SJCRH30 (cell line): ENCODE measurements at regions not wholly inside any gene's neighbourhood (a gene's known extent, or its start where the extent isn't known, plus 50 kb on each side); places are given as distances from the start of the nearest gene placed in this dataset.
"Not testable (repeated sequence)": the region's sequence is repeated elsewhere in the genome, so short reads cannot be mapped to it uniquely, and the experiment has no call there.

ENCODE experiments used
- DNase-seq, 2 experiments: peaks; one replicate each; pipeline ENCODE4 v3.0.0-alpha.2; 2015 to 2020
- H3K27ac ChIP-seq: fragments of 250-450 bp; sonication (Bioruptor Pico); 2 replicates; pipeline ENCODE4 v1.5.1; 2020; ENCODE audit warnings: mild to moderate bottlenecking, moderate library complexity
- H3K27me3 ChIP-seq: fragments of 250-450 bp; sonication (Bioruptor Pico); 2 replicates; pipeline ENCODE4 v1.5.1; 2020; ENCODE audit warnings: mild to moderate bottlenecking, moderate library complexity
- H3K36me3 ChIP-seq: fragments of 250-450 bp; sonication (Bioruptor Pico); 2 replicates; pipeline ENCODE4 v1.5.1; 2020; ENCODE audit warnings: mild to moderate bottlenecking, moderate library complexity
- H3K4me1 ChIP-seq: fragments of 250-450 bp; sonication (Bioruptor Pico); 2 replicates; pipeline ENCODE4 v1.5.1; 2020; ENCODE audit warnings: mild to moderate bottlenecking, moderate library complexity
- H3K4me3 ChIP-seq: fragments of 250-450 bp; sonication (Bioruptor Pico); 2 replicates; pipeline ENCODE4 v1.5.1; 2020; ENCODE audit warnings: mild to moderate bottlenecking, moderate library complexity
- H3K9me3 ChIP-seq: fragments of 250-450 bp; sonication (Bioruptor Pico); replicated peaks from 2 replicates; pipeline ENCODE4 v1.5.1; 2020; ENCODE audit warnings: mild to moderate bottlenecking, moderate library complexity

DNA sequence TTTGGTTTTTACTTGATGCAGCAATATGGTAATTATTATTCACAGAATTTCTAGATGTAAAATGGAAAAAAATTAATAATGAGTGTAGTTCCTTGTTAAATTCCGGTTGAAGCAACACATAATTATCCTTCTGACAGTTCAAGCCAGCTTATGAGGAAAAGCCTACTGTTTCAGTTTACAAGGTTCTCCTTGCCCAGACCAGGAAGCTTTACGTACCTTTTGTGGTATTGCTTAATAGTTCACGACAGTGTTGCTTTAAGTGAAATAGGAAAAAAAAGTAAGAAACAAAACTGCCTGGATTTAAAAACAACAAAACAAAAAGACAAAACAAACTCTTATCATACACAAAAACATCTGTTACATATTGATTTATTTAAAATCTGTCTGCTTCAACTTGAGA, 547.3 kb upstream of the C9orf72 start:
- H3K4me1 ChIP-seq, result no peaks in the 10 kb centered on the region
- H3K9me3 ChIP-seq, result no peaks in the 10 kb centered on the region
- no peak for DNase-seq
- no peaks in the 10 kb centered on the region for H3K27me3 ChIP-seq
- no peak overlapping the region for H3K4me3 ChIP-seq
- no peaks in the 10 kb centered on the region for H3K36me3 ChIP-seq
- H3K27ac ChIP-seq, result no peak overlapping the region

DNA sequence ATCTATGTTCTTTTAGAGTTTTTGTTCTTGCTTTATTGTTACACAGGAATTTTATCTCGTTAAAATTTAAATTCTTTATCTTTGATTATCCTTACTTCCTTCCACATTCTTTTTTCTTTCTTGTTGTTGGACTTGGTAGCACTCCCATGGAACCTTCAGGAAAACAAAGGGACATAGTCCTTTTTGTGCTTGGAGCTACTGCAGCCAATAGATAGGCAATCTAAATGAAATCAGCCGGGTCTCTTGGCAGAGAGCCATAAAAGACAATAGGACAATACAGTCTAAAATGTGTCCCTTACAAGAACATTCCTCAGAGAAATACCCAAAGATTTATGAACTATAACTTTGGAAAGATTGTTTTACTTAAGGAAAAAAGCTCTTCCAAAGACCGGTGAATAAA, 548.1 kb upstream of the C9orf72 start:
- no peak overlapping the region for H3K4me3 ChIP-seq
- H3K27ac ChIP-seq, result no peak overlapping the region
- peak in 1 of 2 experiments; percentile 17 for DNase-seq
- no peaks in the 10 kb centered on the region for H3K36me3 ChIP-seq
- no peaks in the 10 kb centered on the region for H3K9me3 ChIP-seq
- H3K4me1 ChIP-seq, result no peaks in the 10 kb centered on the region
- no peaks in the 10 kb centered on the region for H3K27me3 ChIP-seq

DNA sequence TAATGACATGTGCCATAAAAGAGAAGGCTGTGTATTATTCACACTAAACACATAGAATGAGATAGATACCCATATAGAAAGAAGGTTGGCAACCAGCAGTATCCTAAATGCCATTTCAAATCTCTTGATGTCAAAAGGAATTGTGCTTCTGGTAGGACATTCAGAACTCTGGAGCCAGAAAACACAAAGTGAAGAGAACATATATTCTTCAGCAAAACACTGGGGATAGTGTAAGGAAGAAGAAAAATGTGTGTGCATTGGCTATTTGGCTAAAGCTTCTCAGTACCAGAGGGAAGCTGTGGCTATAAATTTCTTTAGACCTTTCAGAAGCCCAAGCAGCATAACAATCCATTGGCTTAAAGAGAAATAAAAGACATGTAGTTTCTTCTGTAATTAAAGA, 551.6 kb upstream of the C9orf72 start:
- no peaks in the 10 kb centered on the region for H3K4me1 ChIP-seq
- no peaks in the 10 kb centered on the region for H3K27me3 ChIP-seq
- no peak overlapping the region for H3K4me3 ChIP-seq
- no peak overlapping the region for H3K27ac ChIP-seq
- H3K9me3 ChIP-seq, result no peaks in the 10 kb centered on the region
- no peak for DNase-seq
- H3K36me3 ChIP-seq, result no peaks in the 10 kb centered on the region

DNA sequence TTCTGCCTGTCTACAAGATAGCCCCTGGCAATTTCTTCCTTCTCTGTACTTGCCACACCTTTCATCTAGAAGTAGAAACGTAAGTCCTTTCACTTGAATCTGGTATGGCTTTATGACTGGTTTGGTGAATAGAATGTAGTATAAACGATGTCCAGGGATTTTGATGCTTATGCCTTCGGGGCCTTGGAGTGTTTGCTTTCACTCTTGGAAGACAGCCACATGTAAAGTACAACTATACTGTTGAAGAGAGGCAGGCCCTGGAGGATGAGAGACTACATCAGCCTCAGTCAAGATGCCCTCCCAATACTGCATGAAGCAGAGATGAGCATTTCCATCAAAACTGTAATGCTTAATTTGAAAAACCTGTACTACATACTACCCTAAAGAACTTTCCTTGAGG, 553.8 kb upstream of the C9orf72 start:
- no peaks in the 10 kb centered on the region for H3K27me3 ChIP-seq
- H3K4me1 ChIP-seq, result no peaks in the 10 kb centered on the region
- no peak overlapping the region for H3K27ac ChIP-seq
- DNase-seq, result peak in 1 of 2 experiments; percentile 4
- no peaks in the 10 kb centered on the region for H3K36me3 ChIP-seq
- H3K9me3 ChIP-seq, result no peaks in the 10 kb centered on the region
- H3K4me3 ChIP-seq, result no peak overlapping the region

DNA sequence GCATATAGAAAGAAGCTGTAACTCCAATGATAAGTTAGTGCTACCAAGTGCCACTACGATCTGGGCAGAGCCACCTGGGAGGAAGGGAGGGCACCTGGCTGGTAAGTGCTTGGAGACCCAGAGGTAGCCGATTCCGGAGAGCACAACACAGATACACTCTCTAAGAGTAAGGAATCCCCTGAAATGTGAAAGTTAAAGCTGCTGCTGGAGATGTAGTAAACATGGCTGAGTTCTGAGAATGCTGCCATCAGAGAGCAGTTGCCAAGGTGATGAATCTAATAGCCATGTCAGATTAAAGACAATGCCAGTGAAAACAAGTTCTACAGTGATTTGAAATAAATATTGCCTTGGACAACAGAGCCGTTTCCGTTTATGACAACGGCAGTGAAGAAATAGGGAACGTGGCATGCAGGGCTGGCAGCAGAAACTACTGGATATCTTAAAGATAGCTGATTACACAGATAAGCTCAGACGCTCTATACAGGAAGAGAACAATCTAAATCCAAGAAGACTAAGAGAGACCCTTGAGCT, 561.2 kb upstream of the C9orf72 start:
- Histone ChIP-seq H3K27ac (no peak overlapping the region), H3K9me3 (no peaks in the 10 kb centered on the region), H3K36me3 (no peaks in the 10 kb centered on the region), H3K4me1 (no peaks in the 10 kb centered on the region), H3K27me3 (no peaks in the 10 kb centered on the region), H3K4me3 (no peak overlapping the region)
- DNase-seq, result peak in 1 of 2 experiments; percentile 4

DNA sequence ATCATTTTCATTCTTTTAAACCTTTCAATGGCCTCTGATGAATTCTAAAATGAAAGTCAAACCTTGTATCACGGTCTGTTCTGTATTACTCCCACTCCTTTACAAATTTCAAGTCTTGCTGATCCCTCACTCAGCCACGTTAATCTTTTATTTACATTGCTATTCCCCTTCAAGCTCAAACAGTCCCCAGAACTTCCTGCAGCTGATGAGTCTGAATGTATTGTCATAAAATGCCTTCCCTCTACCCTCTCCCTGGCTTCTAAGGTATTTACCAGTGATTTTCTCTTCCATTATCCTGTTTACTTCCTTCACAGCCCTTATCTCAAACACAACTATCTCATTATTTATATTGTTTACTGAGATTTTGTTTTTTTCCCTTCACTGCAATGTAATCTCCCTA, 562.3 kb upstream of the C9orf72 start:
- Histone ChIP-seq H3K9me3 (no peaks in the 10 kb centered on the region), H3K27ac (no peak overlapping the region), H3K4me1 (no peaks in the 10 kb centered on the region), H3K36me3 (no peaks in the 10 kb centered on the region), H3K4me3 (no peak overlapping the region), H3K27me3 (no peaks in the 10 kb centered on the region)
- peak in 1 of 2 experiments; percentile 22 for DNase-seq

DNA sequence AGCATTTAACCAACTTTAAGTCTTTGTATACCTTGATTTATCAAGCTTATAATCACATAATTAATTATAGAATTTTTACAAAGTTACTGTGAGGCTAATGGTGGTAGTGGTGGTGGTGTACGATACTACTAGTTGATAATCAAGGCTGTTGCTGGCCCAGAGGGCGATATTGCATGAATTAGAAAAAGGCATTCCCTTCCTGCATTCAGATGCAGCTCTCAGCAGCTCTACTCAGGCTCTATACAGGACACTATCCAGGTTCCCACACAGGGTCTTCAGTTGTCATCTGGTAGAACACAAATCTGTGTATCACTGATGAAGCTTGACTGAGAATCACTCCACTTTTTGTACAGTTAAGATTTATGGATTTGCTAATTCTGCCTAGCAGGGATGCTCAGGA, 562.8 kb upstream of the C9orf72 start:
- Histone ChIP-seq H3K27ac (no peak overlapping the region), H3K9me3 (no peaks in the 10 kb centered on the region), H3K4me1 (no peaks in the 10 kb centered on the region), H3K4me3 (no peak overlapping the region), H3K36me3 (no peaks in the 10 kb centered on the region), H3K27me3 (no peaks in the 10 kb centered on the region)
- no peak for DNase-seq

DNA sequence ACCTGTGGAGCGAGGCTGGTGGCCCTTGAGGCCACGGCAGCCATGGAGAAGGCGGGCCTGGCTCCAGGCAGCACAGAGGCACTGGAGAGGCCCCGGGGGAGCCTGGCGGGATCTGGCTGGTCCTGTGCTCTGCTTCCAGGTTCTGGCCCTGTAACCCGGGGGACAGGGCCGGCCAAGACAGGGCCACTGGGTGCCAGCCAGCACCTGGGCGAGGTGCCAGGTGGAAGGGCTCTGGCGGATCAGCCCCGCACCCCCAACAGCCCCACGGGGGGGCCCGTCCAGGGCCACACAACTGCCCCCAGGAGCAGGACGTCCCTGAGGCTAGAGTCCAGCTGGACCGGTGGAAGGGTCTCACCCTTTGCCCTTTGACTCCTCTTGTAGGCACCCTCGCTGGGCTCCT, 574.1 kb upstream of the C9orf72 start:
- not testable (repeated sequence) for H3K27ac ChIP-seq, H3K9me3 ChIP-seq, DNase-seq, H3K27me3 ChIP-seq, H3K36me3 ChIP-seq, H3K4me1 ChIP-seq, H3K4me3 ChIP-seq

DNA sequence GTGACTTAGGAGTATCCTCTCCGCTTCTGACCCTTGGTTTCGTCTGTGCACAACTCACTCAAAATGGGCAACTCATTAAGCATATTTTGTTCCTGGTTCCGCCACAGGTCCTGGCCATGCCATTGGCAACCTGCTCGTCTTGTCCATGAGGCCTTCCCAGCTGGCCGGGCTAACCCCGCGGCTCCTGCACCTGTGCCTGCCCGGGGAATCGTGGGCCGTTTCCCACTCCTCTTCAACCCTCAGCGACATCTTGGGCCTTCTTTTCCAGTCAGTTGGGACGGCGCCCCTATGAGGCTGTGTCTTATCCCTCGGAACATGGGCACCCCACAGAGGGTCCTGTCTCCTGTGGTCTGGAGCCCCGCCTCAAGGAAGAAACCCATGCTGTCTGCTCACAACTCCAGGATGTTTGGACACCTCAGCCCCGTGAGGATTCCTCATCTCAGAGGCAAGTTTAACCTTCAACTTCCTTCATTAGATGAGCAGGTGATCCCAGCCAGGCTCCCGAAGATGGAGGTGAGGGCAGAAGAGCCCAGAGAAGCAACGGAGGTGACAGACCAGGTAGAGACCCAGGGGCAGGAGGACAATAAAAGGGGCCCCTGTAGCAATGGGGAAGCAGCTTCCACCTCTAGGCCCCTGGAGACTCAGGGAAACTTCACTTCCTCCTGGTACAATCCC, 574.8 kb upstream of the C9orf72 start:
- not testable (repeated sequence) for H3K36me3 ChIP-seq, H3K27ac ChIP-seq, H3K9me3 ChIP-seq, DNase-seq, H3K4me1 ChIP-seq, H3K4me3 ChIP-seq, H3K27me3 ChIP-seq

DNA sequence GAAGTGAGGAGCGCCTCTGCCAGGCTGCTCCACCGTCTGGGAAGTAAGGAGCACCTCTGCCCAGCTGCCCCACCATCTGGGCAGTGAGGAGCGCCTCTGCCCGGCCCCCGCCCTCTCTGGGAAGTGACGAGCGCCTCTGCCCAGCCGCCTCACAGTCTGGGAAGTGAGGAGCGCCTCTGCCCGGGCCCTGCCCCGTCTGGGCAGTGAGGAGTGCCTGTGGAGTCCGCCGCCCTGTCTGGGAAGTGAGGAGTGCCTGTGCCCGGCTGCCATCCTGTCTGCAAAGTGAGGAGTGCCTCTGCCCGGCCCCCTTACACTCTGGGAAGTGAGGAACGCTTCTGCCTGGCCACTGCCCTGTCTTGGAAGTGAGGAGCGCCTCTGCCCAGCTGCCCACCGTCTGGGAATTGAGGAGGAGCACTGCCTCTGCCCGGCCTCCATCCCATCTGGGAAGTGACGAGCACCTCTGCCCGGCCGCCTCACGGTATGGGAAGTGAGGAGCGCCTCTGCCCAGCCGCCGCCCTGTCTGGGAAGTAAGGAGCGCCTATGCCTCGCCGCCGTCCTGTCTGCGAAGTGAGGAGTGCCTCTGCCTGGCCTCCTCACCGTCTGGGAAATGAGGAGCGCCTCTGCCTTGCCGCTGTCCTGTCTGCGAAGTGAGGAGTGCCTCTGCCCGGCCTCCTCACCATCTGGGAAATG, 576.2 kb upstream of the C9orf72 start:
- H3K4me3 ChIP-seq, H3K27ac ChIP-seq, H3K27me3 ChIP-seq, DNase-seq, H3K4me1 ChIP-seq, H3K9me3 ChIP-seq, H3K36me3 ChIP-seq: not testable (repeated sequence)

DNA sequence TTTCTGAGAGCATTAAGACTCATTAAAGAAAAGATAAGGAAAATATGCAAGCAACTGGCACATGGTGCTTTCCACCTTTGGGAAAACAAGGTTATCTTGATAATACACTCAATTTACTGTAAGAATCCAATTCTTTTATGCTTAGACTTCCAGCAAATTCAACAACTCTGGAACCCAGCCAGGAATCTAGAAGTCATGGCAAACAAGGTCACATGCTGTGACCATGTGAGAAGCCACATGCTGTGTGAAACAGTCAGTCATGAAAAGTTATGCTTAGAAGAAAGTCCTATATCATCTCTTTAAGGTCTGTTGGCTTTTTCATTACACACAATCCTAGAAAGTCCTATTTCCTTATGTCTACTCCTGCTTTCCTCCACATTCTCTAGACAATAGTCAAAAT, 581.8 kb upstream of the C9orf72 start:
- peak in 1 of 2 experiments; percentile 4 for DNase-seq
- Histone ChIP-seq H3K36me3 (no peaks in the 10 kb centered on the region), H3K27me3 (no peaks in the 10 kb centered on the region), H3K9me3 (no peaks in the 10 kb centered on the region), H3K4me3 (no peak overlapping the region), H3K4me1 (no peaks in the 10 kb centered on the region), H3K27ac (no peak overlapping the region)

DNA sequence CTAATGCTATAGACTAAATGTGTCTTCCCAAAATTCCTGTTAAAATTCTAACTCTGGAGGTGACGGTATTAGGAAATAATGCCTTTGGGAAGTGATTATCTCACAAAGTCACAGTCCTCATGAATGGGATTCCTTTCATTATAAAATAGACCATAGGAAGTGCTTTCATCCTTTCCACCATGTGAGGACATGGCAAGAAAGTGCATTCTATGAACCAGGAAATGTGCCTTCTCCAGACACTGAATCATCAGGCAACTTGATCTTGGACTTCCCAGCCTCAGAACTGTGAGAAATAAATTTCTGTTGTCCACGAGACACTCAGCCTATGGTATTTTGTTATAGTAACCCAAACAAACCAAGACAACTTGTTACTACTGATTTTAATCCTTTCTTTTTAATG, 582.4 kb upstream of the C9orf72 start:
- no peak overlapping the region for H3K27ac ChIP-seq
- no peak overlapping the region for H3K4me3 ChIP-seq
- DNase-seq, result no peak
- H3K4me1 ChIP-seq, result no peaks in the 10 kb centered on the region
- no peaks in the 10 kb centered on the region for H3K36me3 ChIP-seq
- no peaks in the 10 kb centered on the region for H3K9me3 ChIP-seq
- no peaks in the 10 kb centered on the region for H3K27me3 ChIP-seq

DNA sequence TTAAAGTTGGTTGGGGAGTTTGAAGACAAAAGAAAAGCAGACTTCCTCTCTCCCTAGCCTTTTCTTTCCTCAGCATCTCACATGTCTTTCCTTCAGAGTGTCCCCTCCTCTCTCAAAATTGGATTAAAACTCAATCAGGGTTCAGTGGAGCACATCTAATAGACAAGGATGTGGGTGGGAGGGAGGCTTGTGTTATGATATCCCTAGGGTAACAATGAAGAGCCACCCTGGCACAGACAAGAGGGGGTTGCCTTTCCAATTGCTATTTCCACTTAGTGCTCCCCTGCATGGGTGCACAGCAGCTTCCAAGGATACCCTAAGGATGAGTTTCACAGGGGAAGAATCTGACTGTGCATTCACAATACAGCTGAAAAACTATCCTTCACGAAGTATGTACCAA, 585.2 kb upstream of the C9orf72 start:
- Histone ChIP-seq H3K4me3 (no peak overlapping the region), H3K27ac (no peak overlapping the region), H3K36me3 (no peaks in the 10 kb centered on the region), H3K9me3 (no peaks in the 10 kb centered on the region), H3K27me3 (no peaks in the 10 kb centered on the region), H3K4me1 (no peaks in the 10 kb centered on the region)
- no peak for DNase-seq

DNA sequence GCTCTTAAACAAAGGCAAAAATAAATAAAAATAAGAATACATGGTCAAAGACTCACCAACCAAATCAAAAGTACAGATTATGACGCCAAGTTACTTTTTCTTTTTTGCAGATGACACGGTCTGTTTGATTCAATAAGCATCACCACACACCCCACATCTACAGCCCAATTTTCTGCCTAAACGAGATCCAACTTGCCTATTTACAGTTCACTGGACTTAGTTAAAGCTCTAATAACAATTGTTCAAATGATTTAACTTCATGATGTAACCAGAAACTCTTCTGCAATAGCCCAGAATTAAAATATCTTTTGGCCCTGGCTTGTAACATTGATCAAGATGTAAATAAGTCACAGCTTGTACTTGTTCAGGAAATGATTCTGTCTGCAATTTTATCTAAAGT, 590.3 kb upstream of the C9orf72 start:
- Histone ChIP-seq H3K27me3 (no peaks in the 10 kb centered on the region), H3K9me3 (no peaks in the 10 kb centered on the region), H3K36me3 (no peaks in the 10 kb centered on the region), H3K4me3 (no peak overlapping the region), H3K27ac (no peak overlapping the region), H3K4me1 (no peaks in the 10 kb centered on the region; the same call in 1 of the 2 replicates)
- no peak for DNase-seq

DNA sequence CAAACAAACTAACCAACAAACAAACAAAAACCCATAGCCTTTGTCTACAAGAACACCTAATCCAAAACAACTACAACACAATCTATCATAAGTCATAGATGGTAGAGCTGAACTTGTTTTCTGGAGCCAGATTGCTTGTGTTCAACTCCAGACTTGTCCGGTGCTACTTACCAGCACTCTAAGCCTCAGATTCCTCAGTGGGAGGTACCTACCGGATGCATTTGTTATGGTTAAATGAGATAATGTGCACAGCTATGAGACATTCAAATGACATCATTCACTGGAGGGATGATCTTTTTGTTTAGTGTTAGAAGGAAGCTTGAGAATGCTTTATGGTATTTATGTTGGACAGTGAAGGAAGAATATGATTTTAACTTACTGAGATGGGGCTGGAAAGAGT, 592.9 kb upstream of the C9orf72 start:
- H3K4me1 ChIP-seq, result no peaks in the 10 kb centered on the region; the same call in 1 of the 2 replicates
- no peak overlapping the region for H3K4me3 ChIP-seq
- H3K9me3 ChIP-seq, result no peaks in the 10 kb centered on the region
- H3K27me3 ChIP-seq, result no peaks in the 10 kb centered on the region
- no peak overlapping the region for H3K27ac ChIP-seq
- peak in 1 of 2 experiments; percentile 8 for DNase-seq
- no peaks in the 10 kb centered on the region for H3K36me3 ChIP-seq

DNA sequence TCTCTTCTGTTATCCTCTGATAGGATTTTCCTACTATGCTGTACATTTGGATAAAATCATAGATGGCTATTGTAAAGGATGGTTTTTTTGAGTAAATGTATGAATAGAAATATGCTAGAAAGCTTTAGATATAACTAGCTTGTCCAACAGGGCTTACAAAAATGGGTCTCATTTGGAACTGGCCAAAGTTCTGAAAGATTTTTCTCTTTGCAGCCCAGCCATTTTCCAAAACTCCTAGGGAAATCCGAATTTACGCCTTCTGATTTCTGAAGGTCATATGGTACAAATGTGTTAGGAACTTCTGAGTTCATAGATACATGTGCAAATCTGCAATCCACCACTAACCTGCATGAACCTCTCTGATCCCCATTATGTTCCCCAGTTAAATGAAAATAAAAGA, 603.9 kb upstream of the C9orf72 start:
- Histone ChIP-seq H3K27ac (no peak overlapping the region), H3K27me3 (no peaks in the 10 kb centered on the region), H3K4me1 (no peaks in the 10 kb centered on the region), H3K36me3 (no peaks in the 10 kb centered on the region), H3K4me3 (no peak overlapping the region), H3K9me3 (no peaks in the 10 kb centered on the region)
- DNase-seq, result no peak
